GM06990 (cell line): ENCODE measurements at regions not wholly inside any gene's neighbourhood (a gene's known extent, or its start where the extent isn't known, plus 50 kb on each side); places are given as distances from the start of the nearest gene placed in this dataset.

Experiments used
- DNase-seq: peaks from one replicate; pipeline ENCODE4 v3.0.0-alpha.2; 2011; ENCODE audit not compliant: insufficient read length; ENCODE audit errors: extremely low read depth
- H3K27me3 ChIP-seq: replicated peaks from 2 replicates; pipeline ENCODE4 v1.6.0; 2011; ENCODE audit warnings: low read length; ENCODE audit not compliant: control insufficient read depth, insufficient read depth
- H3K36me3 ChIP-seq: 2 replicates; pipeline ENCODE4 v1.5.1; 2011; ENCODE audit warnings: low read length; ENCODE audit not compliant: control insufficient read depth, insufficient read depth
- H3K4me3 ChIP-seq: replicated peaks from 2 replicates; pipeline ENCODE4 v1.5.1; 2011; ENCODE audit warnings: low read depth, mild to moderate bottlenecking, control low read depth, low read length
- TF ChIP-seq, protein P1 (sequence below): IDR thresholded peaks from 2 replicates; pipeline ENCODE4 v1.5.1; 2011; ENCODE audit warnings: low read length, control low read depth, mild to moderate bottlenecking, inconsistent platforms; ENCODE audit not compliant: insufficient read depth, poor library complexity, severe bottlenecking

DNA sequence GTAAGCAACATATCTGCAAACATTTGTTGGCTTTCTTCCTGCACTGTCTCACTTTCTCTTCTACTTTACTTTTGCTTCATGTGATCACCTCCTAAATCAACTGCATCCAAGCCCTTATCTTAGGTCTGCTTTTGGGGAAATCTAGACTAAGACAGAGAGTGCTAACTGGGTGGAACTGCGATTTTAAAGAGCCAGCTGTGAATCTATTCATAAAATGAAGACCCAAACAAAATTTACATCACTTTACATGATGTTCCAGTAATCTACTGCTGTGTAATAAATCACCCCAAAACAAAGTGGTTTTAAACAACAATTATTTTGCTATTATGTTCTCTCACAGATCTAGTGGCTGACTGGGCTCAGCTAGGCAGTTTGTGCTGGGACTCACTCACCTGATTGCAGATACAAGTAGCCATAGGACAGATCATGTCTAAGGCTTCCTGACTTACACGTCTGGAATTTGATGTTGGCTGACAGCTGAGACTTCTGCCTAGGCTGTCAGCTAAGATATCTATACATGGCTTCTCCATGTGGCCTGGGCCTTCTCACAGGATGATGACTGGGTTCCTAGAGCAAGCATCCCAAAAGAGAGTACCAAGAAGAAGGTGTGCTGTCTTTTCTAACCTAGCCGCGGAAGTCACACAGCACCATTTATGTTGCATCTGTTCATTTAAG lies 145.1 kb upstream of the TBCA start:
- no peak for DNase-seq
- Histone ChIP-seq H3K4me3 (no peak overlapping the region), H3K27me3 (no peaks in the 10 kb centered on the region), H3K36me3 (no peaks in the 10 kb centered on the region)
- TF ChIP-seq, protein P1, sequence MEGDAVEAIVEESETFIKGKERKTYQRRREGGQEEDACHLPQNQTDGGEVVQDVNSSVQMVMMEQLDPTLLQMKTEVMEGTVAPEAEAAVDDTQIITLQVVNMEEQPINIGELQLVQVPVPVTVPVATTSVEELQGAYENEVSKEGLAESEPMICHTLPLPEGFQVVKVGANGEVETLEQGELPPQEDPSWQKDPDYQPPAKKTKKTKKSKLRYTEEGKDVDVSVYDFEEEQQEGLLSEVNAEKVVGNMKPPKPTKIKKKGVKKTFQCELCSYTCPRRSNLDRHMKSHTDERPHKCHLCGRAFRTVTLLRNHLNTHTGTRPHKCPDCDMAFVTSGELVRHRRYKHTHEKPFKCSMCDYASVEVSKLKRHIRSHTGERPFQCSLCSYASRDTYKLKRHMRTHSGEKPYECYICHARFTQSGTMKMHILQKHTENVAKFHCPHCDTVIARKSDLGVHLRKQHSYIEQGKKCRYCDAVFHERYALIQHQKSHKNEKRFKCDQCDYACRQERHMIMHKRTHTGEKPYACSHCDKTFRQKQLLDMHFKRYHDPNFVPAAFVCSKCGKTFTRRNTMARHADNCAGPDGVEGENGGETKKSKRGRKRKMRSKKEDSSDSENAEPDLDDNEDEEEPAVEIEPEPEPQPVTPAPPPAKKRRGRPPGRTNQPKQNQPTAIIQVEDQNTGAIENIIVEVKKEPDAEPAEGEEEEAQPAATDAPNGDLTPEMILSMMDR = no peak

DNA sequence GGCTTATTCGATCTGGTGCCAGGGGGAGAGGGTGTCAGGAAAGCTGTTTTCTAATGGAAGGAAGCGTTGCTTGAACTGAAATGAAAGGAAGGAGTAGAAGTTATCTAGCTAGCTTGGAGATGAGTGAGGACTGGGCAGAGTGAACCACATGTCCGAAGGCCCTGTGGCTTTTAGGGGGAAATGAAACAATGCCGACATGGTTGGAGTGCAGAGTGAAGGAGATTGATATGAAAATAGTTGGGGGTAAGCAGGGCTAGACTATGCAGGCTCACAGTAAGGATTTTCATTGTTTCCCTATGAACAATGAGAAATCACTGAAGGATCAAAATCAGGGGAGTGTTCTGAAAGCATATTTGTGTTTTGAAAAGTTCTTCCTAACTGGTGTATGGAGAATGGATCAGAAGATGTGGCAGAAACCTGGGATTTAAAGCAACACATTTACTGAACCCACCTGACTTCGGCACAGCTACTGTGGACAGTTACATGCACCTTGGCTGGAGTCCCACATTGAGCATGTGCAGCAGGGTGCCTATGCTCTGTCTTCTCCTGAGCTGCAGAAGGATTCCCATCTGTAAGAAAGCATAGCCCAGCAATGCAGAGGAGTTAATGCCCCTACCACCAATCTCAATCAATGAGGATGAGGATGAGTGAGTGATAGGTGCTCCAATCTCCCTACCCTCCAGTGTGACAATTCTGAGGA lies 144.4 kb upstream of the TBCA start:
- H3K36me3 ChIP-seq = no peaks in the 10 kb centered on the region
- H3K27me3 ChIP-seq = no peaks in the 10 kb centered on the region
- TF ChIP-seq, protein P1 = no peak
- DNase-seq = no peak
- no peak overlapping the region for H3K4me3 ChIP-seq

DNA sequence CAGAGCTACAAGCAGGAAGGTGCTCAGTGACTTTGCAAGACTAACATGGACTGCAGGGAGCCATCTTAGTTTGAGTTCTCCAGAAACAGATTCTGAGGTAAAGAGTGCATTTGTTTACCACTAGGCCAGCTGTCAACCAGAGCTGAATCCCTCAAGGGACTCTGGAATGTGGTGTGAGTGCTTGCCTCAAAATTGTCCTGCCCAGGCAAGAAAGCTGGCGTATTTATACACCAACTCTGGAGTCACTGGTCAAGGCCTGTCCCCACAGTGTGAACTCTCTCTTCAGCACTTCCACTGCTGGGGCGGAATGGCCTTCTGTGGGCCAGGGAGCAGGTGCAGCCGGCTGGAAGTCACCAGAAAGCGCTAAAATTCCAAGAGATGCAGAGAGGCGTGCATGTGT lies 139.2 kb upstream of the TBCA start:
- DNase-seq = no peak
- no peaks in the 10 kb centered on the region for H3K36me3 ChIP-seq
- TF ChIP-seq, protein P1 = no peak
- no peaks in the 10 kb centered on the region; the same call in 1 of the 2 replicates for H3K27me3 ChIP-seq
- H3K4me3 ChIP-seq = no peak overlapping the region

DNA sequence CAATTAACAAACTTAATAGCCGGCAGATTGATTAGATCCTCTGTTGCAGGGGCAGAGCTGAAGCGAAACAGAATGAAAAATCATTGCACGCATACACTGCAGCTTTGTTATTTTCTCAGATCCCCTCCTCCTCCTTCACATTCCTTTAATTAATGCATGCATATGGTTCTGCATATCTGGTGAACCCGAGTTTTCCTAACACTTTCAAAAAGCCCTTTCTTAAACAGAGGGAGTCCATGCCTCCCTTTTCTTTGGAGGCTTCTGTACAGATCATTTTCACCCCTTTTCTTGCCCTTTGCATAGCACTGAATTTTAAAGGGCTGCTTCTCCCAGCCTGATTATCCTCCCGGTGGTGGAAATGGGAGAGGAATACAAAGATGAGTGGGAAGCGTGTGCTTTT lies 136.6 kb upstream of the TBCA start:
- H3K36me3 ChIP-seq = no peaks in the 10 kb centered on the region
- no peak overlapping the region for H3K4me3 ChIP-seq
- no peaks in the 10 kb centered on the region; the same call in 1 of the 2 replicates for H3K27me3 ChIP-seq
- TF ChIP-seq, protein P1 = no peak
- DNase-seq = no peak

DNA sequence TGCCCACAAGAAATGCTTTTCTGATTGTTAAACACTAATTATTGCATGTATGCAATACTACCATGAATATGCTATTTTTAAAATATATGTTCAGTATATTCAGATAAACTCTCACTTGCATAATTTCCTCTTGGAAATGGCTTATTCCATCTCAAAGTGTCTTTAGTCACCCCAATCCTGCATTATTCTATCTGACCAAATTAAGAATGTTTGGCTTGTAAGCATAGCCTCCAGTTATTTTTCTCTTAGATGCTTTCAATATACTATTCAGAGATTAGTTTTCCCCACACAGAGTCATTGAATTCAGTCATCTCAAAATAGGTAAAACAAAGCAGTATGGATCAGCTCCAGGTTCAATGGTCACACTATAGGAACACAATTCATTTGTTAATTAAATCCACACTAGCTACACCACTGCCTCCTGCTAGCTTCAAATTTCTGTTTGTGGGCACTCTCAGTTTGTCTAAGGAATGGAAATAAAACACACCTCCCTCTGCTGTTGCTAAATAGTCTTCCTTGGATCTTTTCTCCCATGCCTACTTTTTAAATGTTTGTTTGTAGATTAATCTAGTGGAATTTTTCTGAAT lies 134.6 kb upstream of the TBCA start:
- H3K27me3 ChIP-seq = no peaks in the 10 kb centered on the region; the same call in 1 of the 2 replicates
- no peak for DNase-seq
- TF ChIP-seq, protein P1 = no peak

More for the DNA sequence above, 134.6 kb upstream of the TBCA start:
- Histone ChIP-seq H3K4me3 (no peak overlapping the region), H3K36me3 (no peaks in the 10 kb centered on the region)
